ENCODE measurements at regions not wholly inside any gene's neighbourhood (a gene's known extent, or its start where the extent isn't known, plus 50 kb on each side); places are given as distances from the start of the nearest gene placed in this dataset.
"Not testable (repeated sequence)": the region's sequence is repeated elsewhere in the genome, so short reads cannot be mapped to it uniquely, and the experiment has no call there.

DNA sequence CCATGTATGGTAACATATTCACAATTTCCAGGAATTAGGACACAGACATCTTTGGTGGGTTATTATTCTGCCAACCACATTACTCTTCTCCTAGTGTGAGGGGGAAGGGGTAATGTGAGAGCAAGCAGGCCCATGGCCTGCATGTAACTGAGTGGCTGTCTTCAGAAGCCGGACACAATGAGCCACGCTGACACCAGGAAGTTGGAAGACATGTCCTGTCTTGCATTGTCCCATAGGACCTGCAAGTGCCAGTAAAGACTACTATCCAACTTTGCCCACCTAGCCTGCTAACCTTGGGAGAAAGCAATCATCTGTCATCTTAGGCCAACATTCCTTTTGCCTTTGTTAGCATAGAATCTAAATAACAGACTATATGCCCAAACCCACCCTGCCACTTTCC, 86.2 kb upstream of the SH3BP4 start:
- no peaks in the 10 kb centered on the region for H3K36me3 ChIP-seq
- no peak for DNase-seq (ENCODE audit: low spot score)
- H3K27me3 ChIP-seq (replicated peaks; ENCODE audit: insufficient read depth), result no peaks in the 10 kb centered on the region

DNA sequence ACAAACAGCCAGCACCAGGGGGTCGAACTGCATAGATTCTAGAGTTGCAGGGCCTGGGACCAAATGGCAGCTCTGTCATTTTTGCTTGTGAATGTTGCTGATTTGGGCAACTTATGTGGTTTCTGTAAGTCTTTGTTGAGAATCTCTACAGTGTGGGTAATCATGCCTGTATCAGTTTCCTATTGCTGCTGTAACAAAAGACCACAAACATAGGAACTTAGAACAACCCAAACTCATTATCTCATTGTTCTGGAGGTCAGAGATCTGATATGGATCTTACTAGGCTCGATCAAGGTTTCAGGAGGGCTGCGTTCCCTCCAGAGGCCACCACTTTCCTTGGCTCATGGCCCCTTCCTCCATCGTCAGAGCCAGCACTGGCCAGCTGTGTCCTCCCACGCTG, 86.8 kb upstream of the SH3BP4 start:
- Histone ChIP-seq H3K9me3 (no peaks in the 10 kb centered on the region), H3K36me3 (no peaks in the 10 kb centered on the region), H3K4me3 (no peak overlapping the region), H3K4me1 (ENCODE audit: control insufficient read depth in 1 of 2, low read depth in 2 of 2) (peaks cover 7 to 26% of the 10 kb centered on the region in 2 donors), H3K27ac (no peak overlapping the region), H3K27me3 (replicated peaks; ENCODE audit: insufficient read depth) (no peaks in the 10 kb centered on the region)
- TF ChIP-seq, protein P1, sequence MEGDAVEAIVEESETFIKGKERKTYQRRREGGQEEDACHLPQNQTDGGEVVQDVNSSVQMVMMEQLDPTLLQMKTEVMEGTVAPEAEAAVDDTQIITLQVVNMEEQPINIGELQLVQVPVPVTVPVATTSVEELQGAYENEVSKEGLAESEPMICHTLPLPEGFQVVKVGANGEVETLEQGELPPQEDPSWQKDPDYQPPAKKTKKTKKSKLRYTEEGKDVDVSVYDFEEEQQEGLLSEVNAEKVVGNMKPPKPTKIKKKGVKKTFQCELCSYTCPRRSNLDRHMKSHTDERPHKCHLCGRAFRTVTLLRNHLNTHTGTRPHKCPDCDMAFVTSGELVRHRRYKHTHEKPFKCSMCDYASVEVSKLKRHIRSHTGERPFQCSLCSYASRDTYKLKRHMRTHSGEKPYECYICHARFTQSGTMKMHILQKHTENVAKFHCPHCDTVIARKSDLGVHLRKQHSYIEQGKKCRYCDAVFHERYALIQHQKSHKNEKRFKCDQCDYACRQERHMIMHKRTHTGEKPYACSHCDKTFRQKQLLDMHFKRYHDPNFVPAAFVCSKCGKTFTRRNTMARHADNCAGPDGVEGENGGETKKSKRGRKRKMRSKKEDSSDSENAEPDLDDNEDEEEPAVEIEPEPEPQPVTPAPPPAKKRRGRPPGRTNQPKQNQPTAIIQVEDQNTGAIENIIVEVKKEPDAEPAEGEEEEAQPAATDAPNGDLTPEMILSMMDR (IDR thresholded peaks at IDR 0.05), result no peak
- no peak for DNase-seq (ENCODE audit: low spot score)
- no peak for ATAC-seq (ENCODE audit: insufficient number of reproducible peaks, low FRiP score, low read depth)

More for the DNA sequence above, 86.2 kb upstream of the SH3BP4 start:
- peaks cover 7 to 26% of the 10 kb centered on the region in 2 donors for H3K4me1 ChIP-seq (ENCODE audit: control insufficient read depth in 1 of 2, low read depth in 2 of 2)
- no peak for ATAC-seq (ENCODE audit: insufficient number of reproducible peaks, low FRiP score, low read depth)
- H3K4me3 ChIP-seq, result no peak overlapping the region
- TF ChIP-seq, protein P1 (IDR thresholded peaks at IDR 0.05), result no peak
- H3K27ac ChIP-seq, result no peak overlapping the region
- H3K9me3 ChIP-seq, result no peaks in the 10 kb centered on the region

DNA sequence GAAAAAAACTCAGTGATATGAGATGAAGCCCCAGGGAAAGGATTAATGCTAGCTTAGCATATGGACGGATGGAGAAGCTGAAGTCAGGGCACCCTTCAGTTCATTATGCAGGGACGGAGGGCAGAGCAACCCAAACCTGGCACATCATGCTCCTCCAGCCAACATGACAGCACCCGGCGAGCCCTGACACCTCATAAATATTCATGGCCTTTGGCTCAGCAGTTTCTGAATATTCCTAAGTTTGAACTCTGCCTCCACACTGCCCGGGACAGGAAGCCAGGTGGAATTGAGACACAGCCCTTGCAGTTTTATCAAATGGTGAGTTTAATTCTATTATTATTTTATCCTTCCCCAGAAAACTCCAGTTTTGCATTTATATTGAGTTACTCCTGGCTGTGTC, 87.3 kb upstream of the SH3BP4 start:
- Histone ChIP-seq H3K4me3 (no peak overlapping the region), H3K9me3 (no peaks in the 10 kb centered on the region), H3K27me3 (replicated peaks; ENCODE audit: insufficient read depth) (no peaks in the 10 kb centered on the region), H3K4me1 (ENCODE audit: control insufficient read depth in 1 of 2, low read depth in 2 of 2) (peaks cover 7 to 26% of the 10 kb centered on the region in 2 donors), H3K36me3 (no peaks in the 10 kb centered on the region), H3K27ac (no peak overlapping the region)
- TF ChIP-seq, protein P1 (IDR thresholded peaks at IDR 0.05), result no peak
- no peak for DNase-seq (ENCODE audit: low spot score)
- no peak for ATAC-seq (ENCODE audit: insufficient number of reproducible peaks, low FRiP score, low read depth)

DNA sequence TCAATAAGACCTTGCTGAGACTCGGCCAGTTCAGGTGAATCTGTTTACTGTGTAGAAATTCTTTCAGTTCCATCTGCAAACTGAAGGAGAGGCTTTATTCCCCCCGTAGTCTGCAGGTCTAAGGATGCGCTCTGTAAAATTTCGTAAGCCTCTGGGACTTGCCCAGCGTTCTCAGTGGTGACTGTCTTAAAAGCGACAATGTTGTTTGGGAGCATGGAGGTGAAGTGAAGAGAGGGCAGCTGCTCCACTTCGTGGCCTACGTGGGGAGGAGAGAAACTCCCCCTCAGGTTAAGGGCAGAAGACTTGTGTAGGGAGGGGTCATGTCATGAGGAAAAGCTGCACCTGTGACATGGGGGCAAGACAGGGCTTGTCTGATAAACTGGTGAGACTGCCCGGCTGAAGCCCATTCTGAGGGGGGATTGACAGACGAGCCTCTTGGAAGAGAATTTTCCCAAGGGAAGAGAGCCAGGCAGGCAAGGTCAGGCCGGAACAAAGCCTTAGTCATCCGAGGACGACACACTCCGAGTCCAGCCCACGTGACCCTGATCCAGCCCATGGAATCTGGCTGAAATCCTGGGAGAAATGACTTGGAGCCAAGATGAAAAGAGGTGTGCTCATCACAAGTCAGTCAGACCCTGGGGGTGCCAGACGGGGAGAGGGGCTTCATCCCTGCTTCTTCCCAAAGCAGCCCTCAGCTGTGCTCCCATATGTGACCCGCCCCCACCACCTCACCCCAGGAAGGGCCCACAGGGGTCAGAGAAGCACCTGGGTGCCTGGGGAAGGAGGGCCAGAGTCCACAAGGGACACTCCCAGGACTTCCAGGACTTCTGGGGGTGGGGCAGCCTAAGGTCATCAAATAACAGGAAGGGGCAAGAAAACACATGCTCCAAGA, 88.5 kb upstream of the SH3BP4 start:
- TF ChIP-seq, protein P1 (IDR thresholded peaks at IDR 0.05), result no peak
- ATAC-seq (ENCODE audit: insufficient number of reproducible peaks, low FRiP score, low read depth) (no peak), DNase-seq (ENCODE audit: low spot score) (no peak)
- no peaks in the 10 kb centered on the region for H3K36me3 ChIP-seq
- H3K27ac ChIP-seq, result no peak overlapping the region
- H3K27me3 ChIP-seq (replicated peaks; ENCODE audit: insufficient read depth), result no peaks in the 10 kb centered on the region
- no peak overlapping the region for H3K4me3 ChIP-seq
- peaks cover 7 to 26% of the 10 kb centered on the region in 2 donors for H3K4me1 ChIP-seq (ENCODE audit: control insufficient read depth in 1 of 2, low read depth in 2 of 2)
- H3K9me3 ChIP-seq, result no peaks in the 10 kb centered on the region

DNA sequence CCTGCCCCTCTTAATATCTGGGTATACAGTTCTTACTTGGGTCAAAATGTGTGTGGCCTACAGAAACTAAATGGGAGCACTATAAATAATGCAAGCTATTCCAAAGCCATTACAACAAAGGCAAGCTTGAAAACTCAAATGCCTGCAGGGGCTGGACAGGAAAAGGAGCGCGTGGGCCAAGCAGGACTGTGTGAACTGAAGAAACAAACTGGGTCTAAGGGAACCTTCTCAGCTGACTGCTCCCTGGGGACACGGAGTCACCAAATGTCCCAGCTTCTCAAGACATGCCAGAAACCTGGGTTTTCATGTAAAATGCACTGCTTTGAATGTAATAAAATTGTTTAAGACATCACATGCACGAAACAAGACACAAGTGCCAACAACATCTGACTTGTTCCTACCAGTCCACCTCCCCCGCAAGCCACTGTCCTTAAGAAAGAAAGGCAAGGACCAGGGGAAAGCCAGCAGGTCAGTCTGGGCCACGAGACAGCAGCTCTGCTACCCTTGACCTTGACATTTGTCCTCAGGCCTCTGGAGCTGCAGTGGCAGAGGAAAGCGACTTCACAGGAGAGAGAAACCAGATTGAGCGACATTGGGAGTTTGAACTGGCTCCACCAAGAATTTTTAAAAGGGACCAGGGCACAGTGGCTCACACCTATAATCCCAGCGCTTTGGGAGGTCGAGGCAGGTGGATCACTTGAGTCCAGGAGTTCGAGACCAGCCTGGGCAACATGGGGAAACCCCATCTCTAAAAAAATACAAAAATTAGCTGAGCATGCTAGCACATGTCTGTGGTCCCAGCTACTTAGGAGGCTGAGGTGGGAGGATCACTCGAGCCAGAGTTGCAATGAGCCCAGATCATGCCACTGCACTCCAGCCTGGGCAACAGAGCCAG, 89.7 kb upstream of the SH3BP4 start:
- Histone ChIP-seq H3K27me3 (replicated peaks; ENCODE audit: insufficient read depth) (no peaks in the 10 kb centered on the region), H3K9me3 (no peaks in the 10 kb centered on the region), H3K36me3 (no peaks in the 10 kb centered on the region), H3K27ac (no peak overlapping the region), H3K4me3 (no peak overlapping the region), H3K4me1 (ENCODE audit: control insufficient read depth in 1 of 2, low read depth in 2 of 2) (peaks cover 7 to 26% of the 10 kb centered on the region in 2 donors)
- no peak for ATAC-seq (ENCODE audit: insufficient number of reproducible peaks, low FRiP score, low read depth)
- TF ChIP-seq, protein P1 (IDR thresholded peaks at IDR 0.05), result no peak
- no peak for DNase-seq (ENCODE audit: low spot score)

DNA sequence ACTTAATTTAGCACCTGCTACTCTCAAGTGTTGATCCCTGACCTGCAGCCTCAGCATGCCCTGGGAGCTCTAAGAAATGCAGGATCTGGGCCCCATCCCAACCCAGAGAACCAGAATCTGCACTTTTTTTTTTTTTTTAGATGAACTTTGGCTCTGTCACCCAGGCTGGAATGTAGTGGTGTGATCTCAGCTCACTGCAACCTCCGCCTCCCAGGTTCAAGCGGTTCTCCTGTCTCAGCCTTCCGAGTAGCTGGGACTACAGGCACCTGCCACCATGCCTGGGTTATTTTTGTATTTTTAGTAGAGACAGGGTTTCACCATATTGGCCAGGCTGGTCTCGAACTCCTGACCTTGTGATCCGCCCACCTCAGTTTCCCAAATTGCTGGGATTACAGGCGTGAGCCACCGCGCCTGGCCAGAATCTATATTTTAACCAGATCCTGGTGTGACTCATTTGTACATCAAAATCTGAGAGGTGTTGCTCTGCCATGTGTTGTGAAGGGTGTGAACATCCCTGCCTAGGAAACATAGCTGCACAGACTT, 92.4 kb upstream of the SH3BP4 start:
- H3K9me3 ChIP-seq; H3K27ac ChIP-seq; ATAC-seq (ENCODE audit: insufficient number of reproducible peaks, low FRiP score, low read depth); H3K27me3 ChIP-seq (replicated peaks; ENCODE audit: insufficient read depth); H3K4me3 ChIP-seq; DNase-seq (ENCODE audit: low spot score); H3K36me3 ChIP-seq: not testable (repeated sequence)
- H3K4me1 ChIP-seq (ENCODE audit: control insufficient read depth in 1 of 2, low read depth in 2 of 2), result peaks cover 7 to 26% of the 10 kb centered on the region in 2 donors
